ENCODE measurements at regions not wholly inside any gene's neighbourhood (a gene's known extent, or its start where the extent isn't known, plus 50 kb on each side); places are given as distances from the start of the nearest gene placed in this dataset.

GRCh38 chr5:33346534-33346933 is 94.2 kb upstream of the TARS1 start:
- TF ChIP-seq EZH2phosphoT487 (IDR thresholded peaks at IDR 0.05; ENCODE audit: low read depth) (no peak), CTCF (IDR thresholded peaks at IDR 0.05; ENCODE audit: low read depth, low read length) (no peak)
- Histone ChIP-seq H2AFZ (ENCODE audit: low read depth, low read length) (no peak overlapping the region), H4K20me1 (ENCODE audit: insufficient read depth, low read length) (no peaks in the 10 kb centered on the region), H3K36me3 (replicated peaks; ENCODE audit: low read depth, low read length) (no peaks in the 10 kb centered on the region), H3K9me3 (ENCODE audit: insufficient read depth, low read length) (no peaks in the 10 kb centered on the region), H3K4me1 (ENCODE audit: low read length) (peaks cover 7% of the 10 kb centered on the region; the same call in 1 of the 2 replicates), H3K27me3 (ENCODE audit: low read depth, low read length) (no peaks in the 10 kb centered on the region), H3K4me3 (ENCODE audit: low read length) (no peak overlapping the region), H3K9ac (ENCODE audit: low read length) (no peak overlapping the region), H3K79me2 (ENCODE audit: low read length) (no peaks in the 10 kb centered on the region), H3K4me2 (ENCODE audit: low read length) (no peak overlapping the region), H3K27ac (ENCODE audit: low read length) (no peak overlapping the region)

DNA sequence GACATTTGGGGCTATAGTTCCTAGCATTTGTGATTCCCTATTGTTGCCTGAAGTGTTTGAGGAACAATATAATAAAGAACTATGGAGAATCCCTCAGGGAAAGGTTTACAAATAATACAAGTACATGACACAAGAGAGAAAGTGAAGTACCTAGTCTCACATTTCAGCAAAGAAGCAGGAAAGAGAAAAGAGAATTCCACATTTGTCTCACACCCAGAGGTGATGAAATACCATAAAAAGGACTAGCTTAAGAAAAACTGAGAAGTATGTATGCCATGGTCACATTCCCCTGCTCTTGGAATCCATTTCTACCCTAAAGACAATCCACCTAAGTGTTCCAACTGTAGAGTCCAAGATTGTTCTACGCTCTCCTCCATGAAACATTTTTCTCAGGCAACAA is 79.0 kb upstream of the TARS1 start:
- Histone ChIP-seq H3K4me2 (ENCODE audit: low read length) (no peak overlapping the region), H2AFZ (ENCODE audit: low read depth, low read length) (no peak overlapping the region), H3K4me3 (ENCODE audit: low read length) (no peak overlapping the region), H3K9ac (ENCODE audit: low read length) (no peak overlapping the region), H3K79me2 (ENCODE audit: low read length) (no peaks in the 10 kb centered on the region), H3K4me1 (ENCODE audit: low read length) (no peaks in the 10 kb centered on the region), H3K9me3 (ENCODE audit: insufficient read depth, low read length) (no peaks in the 10 kb centered on the region), H3K27ac (ENCODE audit: low read length) (no peak overlapping the region), H3K27me3 (ENCODE audit: low read depth, low read length) (no peaks in the 10 kb centered on the region), H4K20me1 (ENCODE audit: insufficient read depth, low read length) (no peaks in the 10 kb centered on the region), H3K36me3 (replicated peaks; ENCODE audit: low read depth, low read length) (no peaks in the 10 kb centered on the region)
- TF ChIP-seq EZH2phosphoT487 (IDR thresholded peaks at IDR 0.05; ENCODE audit: low read depth) (no peak), CTCF (IDR thresholded peaks at IDR 0.05; ENCODE audit: low read depth, low read length) (no peak)

GRCh38 chr5:33362915-33363314 is 77.8 kb upstream of the TARS1 start:
- Histone ChIP-seq H3K27ac (ENCODE audit: low read length) (no peak overlapping the region), H3K27me3 (ENCODE audit: low read depth, low read length) (no peaks in the 10 kb centered on the region), H3K9me3 (ENCODE audit: insufficient read depth, low read length) (no peaks in the 10 kb centered on the region), H3K36me3 (replicated peaks; ENCODE audit: low read depth, low read length) (no peaks in the 10 kb centered on the region), H3K79me2 (ENCODE audit: low read length) (no peaks in the 10 kb centered on the region), H2AFZ (ENCODE audit: low read depth, low read length) (no peak overlapping the region), H3K9ac (ENCODE audit: low read length) (no peak overlapping the region), H3K4me2 (ENCODE audit: low read length) (no peak overlapping the region), H3K4me1 (ENCODE audit: low read length) (no peaks in the 10 kb centered on the region), H4K20me1 (ENCODE audit: insufficient read depth, low read length) (no peaks in the 10 kb centered on the region), H3K4me3 (ENCODE audit: low read length) (no peak overlapping the region)
- TF ChIP-seq EZH2phosphoT487 (IDR thresholded peaks at IDR 0.05; ENCODE audit: low read depth) (no peak), CTCF (IDR thresholded peaks at IDR 0.05; ENCODE audit: low read depth, low read length) (no peak)

- no peak overlapping the region for H2AFZ ChIP-seq (ENCODE audit: low read depth, low read length)
- no peak overlapping the region for H3K27ac ChIP-seq (ENCODE audit: low read length)
- no peaks in the 10 kb centered on the region for H3K4me1 ChIP-seq (ENCODE audit: low read length)
- no peaks in the 10 kb centered on the region for H3K79me2 ChIP-seq (ENCODE audit: low read length)
- no peaks in the 10 kb centered on the region for H3K36me3 ChIP-seq (replicated peaks; ENCODE audit: low read depth, low read length)
- no peaks in the 10 kb centered on the region for H4K20me1 ChIP-seq (ENCODE audit: insufficient read depth, low read length)
- no peak overlapping the region for H3K4me2 ChIP-seq (ENCODE audit: low read length)
- no peaks in the 10 kb centered on the region for H3K27me3 ChIP-seq (ENCODE audit: low read depth, low read length)
- no peaks in the 10 kb centered on the region for H3K9me3 ChIP-seq (ENCODE audit: insufficient read depth, low read length)
- no peak for TF ChIP-seq EZH2phosphoT487 (IDR thresholded peaks at IDR 0.05; ENCODE audit: low read depth)
- H3K9ac ChIP-seq (ENCODE audit: low read length): no peak overlapping the region
- no peak overlapping the region for H3K4me3 ChIP-seq (ENCODE audit: low read length)
These were observed 77.2 kb upstream of the TARS1 start for GRCh38 chr5:33363537-33363936.

- Histone ChIP-seq H3K9me3 (ENCODE audit: insufficient read depth, low read length) (no peaks in the 10 kb centered on the region), H3K4me1 (ENCODE audit: low read length) (no peaks in the 10 kb centered on the region), H2AFZ (ENCODE audit: low read depth, low read length) (no peak overlapping the region), H3K9ac (ENCODE audit: low read length) (no peak overlapping the region), H3K4me3 (ENCODE audit: low read length) (no peak overlapping the region), H3K4me2 (ENCODE audit: low read length) (no peak overlapping the region), H3K27ac (ENCODE audit: low read length) (no peak overlapping the region), H3K36me3 (replicated peaks; ENCODE audit: low read depth, low read length) (no peaks in the 10 kb centered on the region), H3K27me3 (ENCODE audit: low read depth, low read length) (no peaks in the 10 kb centered on the region), H3K79me2 (ENCODE audit: low read length) (no peaks in the 10 kb centered on the region), H4K20me1 (ENCODE audit: insufficient read depth, low read length) (no peaks in the 10 kb centered on the region)
- TF ChIP-seq CTCF (IDR thresholded peaks at IDR 0.05; ENCODE audit: low read depth, low read length) (no peak), EZH2phosphoT487 (IDR thresholded peaks at IDR 0.05; ENCODE audit: low read depth) (no peak)
These were observed 76.4 kb upstream of the TARS1 start for GRCh38 chr5:33364406-33364805.
